ENCODE measurements at regions not wholly inside any gene's neighbourhood (a gene's known extent, or its start where the extent isn't known, plus 50 kb on each side); places are given as distances from the start of the nearest gene placed in this dataset.
"Not testable (repeated sequence)": the region's sequence is repeated elsewhere in the genome, so short reads cannot be mapped to it uniquely, and the experiment has no call there.

DNA sequence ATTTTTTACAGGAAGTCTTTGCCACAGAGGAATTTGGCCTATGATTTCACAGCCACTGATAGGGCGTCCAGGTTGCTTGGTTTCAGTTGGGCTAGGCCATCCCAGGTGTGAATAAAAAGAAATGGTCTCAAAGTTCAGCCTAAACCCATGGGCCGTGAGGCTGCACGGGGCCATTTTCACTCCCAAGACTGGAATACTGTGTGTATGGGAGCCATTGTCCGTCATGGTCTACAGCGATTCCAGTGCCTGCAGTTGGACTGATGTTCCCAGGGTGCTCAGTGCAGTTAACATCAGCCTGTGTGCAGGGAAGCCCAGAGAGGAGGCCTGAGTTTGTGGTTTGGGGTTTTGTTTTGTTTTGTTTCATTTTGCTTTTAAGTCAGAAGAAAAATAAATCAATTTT, 133.2 kb downstream of the ADSS2 start:
- FAIRE-seq (no peak), DNase-seq (ENCODE audit: insufficient read length, low spot score) (no peak)
- no peak for TF ChIP-seq POLR2A (IDR thresholded peaks at IDR 0.05; ENCODE audit: low read depth, low read length)

DNA sequence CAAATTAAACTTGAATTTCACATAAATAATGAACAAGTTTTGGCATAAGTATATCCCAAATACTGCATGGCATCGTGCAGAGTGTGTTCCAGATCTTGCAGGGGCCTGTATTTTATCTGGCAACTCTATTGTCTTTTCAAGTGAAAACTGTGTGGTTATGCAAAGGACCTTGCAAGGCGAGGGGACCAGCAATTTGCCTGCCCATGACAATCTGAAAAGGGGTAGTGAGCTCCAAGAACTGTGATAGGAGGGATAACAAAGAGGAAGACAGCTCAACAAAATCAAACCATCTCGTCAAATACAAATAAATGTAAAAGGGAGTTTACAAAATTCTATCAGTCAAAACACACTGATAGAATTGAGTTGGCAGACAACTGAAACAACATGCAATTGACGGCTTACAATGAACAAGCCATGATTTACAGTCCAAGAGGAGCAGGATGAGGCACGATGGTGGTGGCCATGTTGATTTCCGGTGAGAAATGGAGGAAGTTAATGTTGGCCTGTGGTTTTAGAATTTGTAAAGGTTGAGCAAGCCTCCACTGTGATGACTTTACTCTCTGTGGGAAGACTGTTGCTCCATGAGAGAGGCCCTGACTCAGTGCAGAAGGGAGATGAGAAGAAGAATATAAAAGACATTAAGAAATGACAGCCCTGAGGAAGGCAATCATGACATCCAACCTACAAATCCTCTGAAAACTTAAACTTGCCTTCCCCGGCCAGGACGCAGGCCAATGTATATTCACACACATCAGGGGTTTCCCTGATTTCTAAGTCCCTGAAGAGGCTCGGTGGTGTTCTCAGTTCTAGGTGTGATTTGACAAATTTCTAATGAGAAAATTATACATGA, 132.2 kb downstream of the ADSS2 start:
- no peak for DNase-seq (ENCODE audit: insufficient read length, low spot score)
- FAIRE-seq = no peak
- TF ChIP-seq POLR2A (IDR thresholded peaks at IDR 0.05; ENCODE audit: low read depth, low read length) = no peak

DNA sequence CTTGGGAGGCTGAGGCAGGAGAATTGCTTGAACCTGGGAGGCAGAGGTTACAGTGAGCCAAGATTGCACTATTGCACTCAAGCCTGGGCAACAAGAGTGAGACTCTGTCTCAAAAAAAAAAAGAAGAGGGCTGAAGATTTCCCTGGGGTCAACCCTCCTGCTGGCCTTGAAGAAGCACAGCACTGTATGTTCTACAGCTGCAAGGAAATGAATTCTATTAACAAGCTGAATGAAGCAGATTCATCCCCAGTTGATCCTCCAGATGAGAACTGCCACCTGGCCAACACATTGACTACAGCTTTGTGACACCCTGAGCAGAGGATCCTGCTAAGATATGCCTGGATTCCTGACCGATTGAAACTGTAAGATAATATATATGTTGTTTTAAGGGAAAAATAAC, 129.5 kb downstream of the ADSS2 start:
- DNase-seq (ENCODE audit: insufficient read length, low spot score) (no peak), FAIRE-seq (no peak)
- no peak for TF ChIP-seq POLR2A (IDR thresholded peaks at IDR 0.05; ENCODE audit: low read depth, low read length)

DNA sequence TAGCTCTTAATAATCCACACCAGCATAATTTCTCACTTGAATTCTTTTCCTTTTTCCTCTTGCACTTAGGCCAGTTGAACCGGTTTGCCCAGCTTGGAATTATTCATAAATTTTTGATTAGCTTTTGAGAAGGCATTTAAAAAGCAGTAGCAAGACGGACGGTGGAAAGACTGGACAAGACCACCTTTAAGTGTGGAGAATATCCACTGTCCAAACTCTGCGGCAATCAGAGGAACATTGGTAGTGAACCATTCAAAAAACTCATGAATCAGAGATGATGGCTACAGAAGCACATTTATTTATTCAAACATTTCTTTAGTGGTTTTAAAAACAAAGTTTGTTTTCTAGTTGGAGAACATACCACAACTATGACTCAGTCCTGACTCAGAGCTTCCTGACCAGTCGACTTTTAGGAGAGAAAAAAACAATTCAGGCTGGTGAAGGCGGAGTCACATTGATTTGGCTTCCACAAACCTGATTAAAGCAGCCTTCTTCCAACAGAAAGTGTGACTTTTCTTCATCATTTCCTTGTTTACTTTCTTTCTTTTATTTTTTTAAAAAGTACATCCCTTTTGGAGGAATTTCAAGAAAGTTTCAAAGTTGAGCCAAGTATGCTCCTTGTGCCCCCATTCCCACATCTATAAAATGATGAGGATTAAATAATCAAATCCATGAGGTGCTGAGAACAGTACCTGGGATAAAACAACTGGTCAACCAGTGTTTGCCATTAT, 128.8 kb downstream of the ADSS2 start:
- peak; percentile 56 for DNase-seq (ENCODE audit: insufficient read length, low spot score)
- FAIRE-seq = peak; percentile 43
- TF ChIP-seq POLR2A (IDR thresholded peaks at IDR 0.05; ENCODE audit: low read depth, low read length) = no peak

DNA sequence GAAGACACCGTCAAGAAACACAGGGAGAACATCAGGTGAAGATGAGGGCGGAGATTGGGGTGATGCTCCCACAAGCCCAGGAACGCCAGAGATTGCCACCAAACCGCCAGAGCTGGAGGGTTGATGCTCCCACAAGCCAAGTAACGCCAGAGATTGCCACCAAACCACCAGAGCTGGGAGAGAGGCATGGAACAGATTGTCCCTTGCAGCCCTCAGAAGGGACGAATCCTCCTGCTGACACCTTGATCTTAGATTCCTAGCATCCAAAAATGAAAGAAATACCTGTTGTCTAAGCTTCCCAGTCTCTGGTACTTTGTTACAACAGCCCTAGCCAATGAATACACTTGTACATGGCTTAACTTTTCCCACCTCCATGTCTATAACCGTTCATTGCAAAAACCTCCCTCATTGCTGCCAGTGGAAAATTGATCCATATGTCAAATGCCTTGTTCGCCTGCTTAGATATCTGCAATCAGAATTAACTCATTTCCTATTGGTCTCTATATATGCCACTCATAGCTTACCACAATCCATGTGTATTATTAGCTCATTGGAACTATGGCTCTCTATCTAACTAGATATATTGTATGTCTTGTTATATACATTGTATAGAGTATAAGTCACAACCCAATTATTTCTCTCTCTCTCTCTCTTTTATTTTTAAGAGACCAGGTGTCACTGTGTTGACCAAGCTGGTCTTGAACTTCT, 127.4 kb downstream of the ADSS2 start:
- no peak for DNase-seq (ENCODE audit: insufficient read length, low spot score)
- no peak for TF ChIP-seq POLR2A (IDR thresholded peaks at IDR 0.05; ENCODE audit: low read depth, low read length)
- no peak for FAIRE-seq

DNA sequence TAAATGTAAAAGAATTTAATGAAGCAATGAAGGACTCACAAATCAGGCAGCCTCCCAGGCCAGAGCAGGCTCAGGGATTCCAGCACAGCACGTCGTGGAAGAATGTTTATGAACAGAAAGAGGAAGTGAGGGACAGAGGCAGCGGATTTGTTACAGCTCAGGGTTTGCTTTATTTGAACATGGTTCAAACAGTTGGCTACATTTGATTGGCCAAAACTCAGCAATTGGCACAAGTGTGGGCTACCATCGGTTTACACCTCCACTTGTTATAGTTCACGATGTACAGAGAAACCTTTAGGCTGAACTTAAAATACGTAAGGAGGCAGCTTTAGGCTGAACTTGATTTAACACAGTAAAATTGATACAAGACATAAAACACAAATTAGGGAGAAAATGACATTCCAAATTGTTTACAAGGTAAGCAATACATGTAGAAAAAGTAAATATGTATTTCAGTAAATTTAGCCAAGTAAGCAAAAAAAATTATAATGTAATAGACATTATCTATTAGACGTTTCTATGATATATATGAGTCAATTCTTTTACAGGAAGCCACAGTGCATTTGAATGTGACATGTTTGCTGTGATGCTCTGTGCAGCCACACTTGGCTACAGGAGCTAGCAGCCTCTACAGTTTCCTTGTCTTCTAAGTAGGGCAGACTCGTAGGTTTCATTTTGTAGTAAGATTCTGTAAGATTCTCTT, 126.5 kb downstream of the ADSS2 start:
- DNase-seq (ENCODE audit: insufficient read length, low spot score) (no peak), FAIRE-seq (no peak)
- TF ChIP-seq POLR2A (IDR thresholded peaks at IDR 0.05; ENCODE audit: low read depth, low read length) = no peak

DNA sequence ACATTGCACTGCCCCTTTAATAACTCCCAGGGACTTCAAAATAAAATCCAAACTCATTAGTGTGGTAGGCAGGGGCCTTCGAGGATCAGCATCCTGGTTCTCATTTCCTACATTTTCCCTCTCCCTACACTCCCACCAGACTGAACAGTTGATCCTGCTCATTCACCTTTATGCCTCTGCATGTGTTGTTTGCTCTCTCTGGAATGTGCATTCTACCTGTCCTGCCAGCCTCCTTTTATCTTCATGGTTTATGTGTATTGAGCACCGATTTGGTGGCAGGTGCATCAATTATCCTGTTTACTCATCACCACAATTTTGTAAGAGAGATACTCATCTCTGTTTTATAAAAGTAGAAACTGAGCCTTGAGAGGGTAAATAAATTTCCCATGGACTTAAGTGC, 125.0 kb downstream of the ADSS2 start:
- FAIRE-seq = no peak
- no peak for DNase-seq (ENCODE audit: insufficient read length, low spot score)
- no peak for TF ChIP-seq POLR2A (IDR thresholded peaks at IDR 0.05; ENCODE audit: low read depth, low read length)

DNA sequence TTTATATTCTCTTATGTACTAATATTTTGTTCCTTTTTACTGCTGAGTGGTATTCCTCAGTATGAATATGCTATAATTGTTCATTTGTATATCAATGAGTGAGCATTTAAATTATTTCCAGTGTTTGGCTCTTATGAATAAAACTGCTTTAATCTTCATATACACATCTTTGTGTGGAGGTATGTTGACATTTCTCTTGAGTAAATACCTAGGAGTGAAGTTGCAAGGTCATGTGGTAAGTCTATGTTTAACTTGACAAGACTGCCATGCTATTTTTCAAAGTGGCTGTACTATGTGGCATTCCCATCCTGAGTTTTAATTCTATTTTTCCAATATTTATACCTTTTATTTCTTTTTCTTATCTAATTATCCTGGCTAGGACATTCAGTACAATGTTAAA, 124.2 kb downstream of the ADSS2 start:
- no peak for DNase-seq (ENCODE audit: insufficient read length, low spot score)
- TF ChIP-seq POLR2A (IDR thresholded peaks at IDR 0.05; ENCODE audit: low read depth, low read length) = no peak
- FAIRE-seq = no peak

DNA sequence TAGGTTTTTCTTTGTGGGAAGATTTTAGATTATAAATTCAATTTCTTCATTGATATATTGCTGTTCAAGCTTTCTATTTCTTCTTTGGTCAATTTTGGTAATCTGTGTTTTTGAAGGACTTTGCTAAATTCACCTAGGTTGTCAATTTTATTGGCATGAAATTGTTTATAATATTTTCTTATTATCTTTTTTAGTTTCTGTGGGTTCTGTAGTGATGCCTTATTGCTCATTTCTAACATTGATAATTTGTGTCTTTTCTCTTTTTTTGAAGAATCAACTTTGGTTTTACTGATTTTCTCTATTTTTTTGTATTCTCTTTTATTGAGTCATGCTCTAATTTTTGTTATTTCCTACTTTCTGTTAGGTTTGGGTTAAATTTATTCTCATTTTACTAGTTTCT, 123.2 kb downstream of the ADSS2 start:
- TF ChIP-seq POLR2A (IDR thresholded peaks at IDR 0.05; ENCODE audit: low read depth, low read length) = no peak
- no peak for FAIRE-seq
- no peak for DNase-seq (ENCODE audit: insufficient read length, low spot score)

DNA sequence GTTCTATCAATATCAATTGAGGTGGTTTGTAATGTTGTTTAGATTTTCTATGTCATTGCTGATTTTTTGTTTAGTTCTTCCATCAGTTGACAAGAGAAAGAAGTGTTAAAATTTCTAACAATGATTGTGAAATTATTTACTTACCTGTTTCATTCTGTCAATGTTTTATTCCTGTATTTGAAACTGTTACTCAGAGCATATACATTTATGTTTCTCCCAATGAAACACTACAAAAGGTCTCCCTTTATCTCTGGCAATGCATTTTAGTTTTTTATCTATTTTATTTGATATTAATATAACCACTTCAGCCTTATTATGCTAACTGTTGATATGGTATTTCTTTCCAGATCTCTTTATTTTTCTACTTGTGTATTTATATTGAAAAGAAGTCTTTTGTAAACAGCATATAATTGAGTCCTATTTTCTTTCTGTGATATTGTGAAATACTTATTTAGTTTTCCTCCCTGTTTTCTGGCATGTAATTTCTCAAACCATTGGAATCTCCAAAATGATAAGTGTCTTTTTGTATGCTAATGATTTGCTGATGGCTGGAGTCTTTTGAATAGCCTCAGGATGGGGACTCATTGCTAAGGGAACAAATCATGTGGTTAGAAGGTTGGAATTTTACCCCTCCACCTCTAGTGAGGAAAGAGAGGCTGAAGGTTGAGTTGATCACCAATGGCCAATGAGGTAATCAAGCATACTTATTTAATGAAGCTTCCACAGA, 122.0 kb downstream of the ADSS2 start:
- DNase-seq (ENCODE audit: insufficient read length, low spot score) (no peak), FAIRE-seq (no peak)
- TF ChIP-seq POLR2A (IDR thresholded peaks at IDR 0.05; ENCODE audit: low read depth, low read length) = no peak

DNA sequence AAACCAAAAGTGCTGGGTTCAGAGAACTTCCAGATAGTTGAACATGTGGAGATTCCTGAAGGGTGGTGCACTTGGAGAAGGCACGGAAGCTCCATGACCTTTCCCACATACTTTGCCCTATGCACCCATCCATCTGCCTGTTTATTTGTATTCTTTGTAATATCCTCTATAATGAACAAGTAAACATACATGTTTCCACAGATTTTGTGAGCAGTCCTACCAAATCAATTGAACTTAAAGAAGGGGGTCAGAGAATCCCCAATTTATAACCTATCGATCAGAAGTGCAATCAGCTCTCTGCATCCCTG, 121.4 kb downstream of the ADSS2 start:
- FAIRE-seq (no peak), DNase-seq (ENCODE audit: insufficient read length, low spot score) (no peak)
- no peak for TF ChIP-seq POLR2A (IDR thresholded peaks at IDR 0.05; ENCODE audit: low read depth, low read length)

DNA sequence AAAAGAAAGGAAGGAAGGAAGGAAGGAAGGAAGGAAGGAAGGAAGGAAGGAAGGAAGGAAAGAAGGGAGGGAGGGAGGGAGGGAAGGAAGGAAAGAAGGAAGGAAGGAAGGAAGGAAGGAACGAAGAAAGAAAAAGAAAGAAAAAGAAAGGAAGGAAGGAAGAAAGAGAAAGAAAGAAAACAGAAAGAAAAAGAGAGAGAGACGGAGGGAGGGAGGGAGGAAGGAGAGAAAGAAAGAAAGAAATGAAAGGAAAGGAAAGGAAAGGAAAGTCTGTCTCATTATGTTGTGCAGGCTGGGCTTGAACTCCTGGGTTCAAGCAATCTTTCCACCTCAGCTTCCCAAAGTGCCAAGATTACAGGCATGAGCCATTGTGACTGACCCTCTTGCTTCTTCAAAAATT, 118.9 kb downstream of the ADSS2 start:
- FAIRE-seq; DNase-seq (ENCODE audit: insufficient read length, low spot score): not testable (repeated sequence)

DNA sequence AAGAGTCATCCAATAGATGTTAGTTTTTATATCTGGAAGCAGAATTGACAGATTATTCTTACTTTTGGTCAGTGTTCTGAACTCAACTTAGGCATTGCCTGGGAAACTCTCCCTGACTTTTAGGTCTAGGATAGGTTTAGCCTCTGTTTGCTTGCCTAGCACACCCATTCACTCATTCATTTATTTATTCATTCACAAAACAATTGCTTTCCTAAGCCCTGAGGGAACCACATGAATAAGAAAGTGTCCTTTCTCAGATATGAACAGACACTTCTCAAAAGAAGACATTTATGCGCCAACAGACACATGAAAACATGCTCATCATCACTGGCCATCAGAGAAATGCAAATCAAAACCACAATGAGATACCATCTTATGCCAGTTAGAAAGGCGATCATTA, 117.4 kb downstream of the ADSS2 start:
- not testable (repeated sequence) for FAIRE-seq; DNase-seq (ENCODE audit: insufficient read length, low spot score)

DNA sequence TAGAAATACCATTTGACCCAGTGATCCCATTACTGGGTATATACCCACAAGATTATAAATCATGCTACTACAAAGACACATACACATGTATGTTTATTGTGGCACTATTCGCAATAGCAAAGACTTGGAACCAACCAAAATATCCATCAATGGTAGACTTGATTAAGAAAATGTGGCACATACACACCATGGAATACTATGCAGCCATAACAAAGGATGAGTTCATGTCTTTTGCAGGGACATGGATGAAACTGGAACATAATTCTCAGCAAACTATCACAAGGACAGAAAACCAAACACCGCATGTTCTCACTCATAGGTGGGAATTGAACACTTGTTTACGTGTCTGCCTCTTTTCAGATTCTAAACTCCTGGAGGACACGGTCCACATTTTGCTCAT, 116.9 kb downstream of the ADSS2 start:
- not testable (repeated sequence) for FAIRE-seq; DNase-seq (ENCODE audit: insufficient read length, low spot score)

Data from H54 (cell line).